LNCAP (cell line): ENCODE measurements at regions not wholly inside any gene's neighbourhood (a gene's known extent, or its start where the extent isn't known, plus 50 kb on each side); places are given as distances from the start of the nearest gene placed in this dataset.

Experiments used
- TF ChIP-seq, protein P1 (sequence below): fragments of 450-650 bp; IDR thresholded peaks from 2 replicates; pipeline ENCODE4 v1.5.1; 2017; ENCODE audit warnings: mild to moderate bottlenecking

GRCh38 chr11:36877149-36877548 is 279.1 kb upstream of the RAG2 start:
- TF ChIP-seq, protein P1, sequence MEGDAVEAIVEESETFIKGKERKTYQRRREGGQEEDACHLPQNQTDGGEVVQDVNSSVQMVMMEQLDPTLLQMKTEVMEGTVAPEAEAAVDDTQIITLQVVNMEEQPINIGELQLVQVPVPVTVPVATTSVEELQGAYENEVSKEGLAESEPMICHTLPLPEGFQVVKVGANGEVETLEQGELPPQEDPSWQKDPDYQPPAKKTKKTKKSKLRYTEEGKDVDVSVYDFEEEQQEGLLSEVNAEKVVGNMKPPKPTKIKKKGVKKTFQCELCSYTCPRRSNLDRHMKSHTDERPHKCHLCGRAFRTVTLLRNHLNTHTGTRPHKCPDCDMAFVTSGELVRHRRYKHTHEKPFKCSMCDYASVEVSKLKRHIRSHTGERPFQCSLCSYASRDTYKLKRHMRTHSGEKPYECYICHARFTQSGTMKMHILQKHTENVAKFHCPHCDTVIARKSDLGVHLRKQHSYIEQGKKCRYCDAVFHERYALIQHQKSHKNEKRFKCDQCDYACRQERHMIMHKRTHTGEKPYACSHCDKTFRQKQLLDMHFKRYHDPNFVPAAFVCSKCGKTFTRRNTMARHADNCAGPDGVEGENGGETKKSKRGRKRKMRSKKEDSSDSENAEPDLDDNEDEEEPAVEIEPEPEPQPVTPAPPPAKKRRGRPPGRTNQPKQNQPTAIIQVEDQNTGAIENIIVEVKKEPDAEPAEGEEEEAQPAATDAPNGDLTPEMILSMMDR, result no peak

DNA sequence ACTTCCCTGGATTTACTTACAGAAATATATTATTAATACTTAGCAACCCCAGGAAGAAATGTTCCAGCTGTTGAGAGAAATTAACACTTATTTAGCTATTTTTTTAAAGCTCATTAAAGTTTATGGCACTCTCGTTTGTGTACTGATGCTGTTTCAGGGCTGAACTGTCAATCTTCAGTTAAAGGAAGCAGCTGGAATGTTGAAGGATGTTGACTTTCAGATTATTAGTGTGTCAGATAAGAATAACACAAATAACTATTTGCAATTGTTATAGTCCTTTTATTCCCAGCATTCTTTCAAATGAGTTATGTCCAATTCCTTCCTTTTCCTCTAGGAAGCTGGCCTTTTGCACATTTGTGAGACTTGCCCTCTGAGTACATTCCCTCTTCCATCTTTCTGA is 278.2 kb upstream of the RAG2 start:
- TF ChIP-seq, protein P1, result no peak

GRCh38 chr11:36874291-36874690 is 276.3 kb upstream of the RAG2 start:
- TF ChIP-seq, protein P1, result no peak

- TF ChIP-seq, protein P1, result no peak
These were observed 272.3 kb upstream of the RAG2 start for GRCh38 chr11:36870361-36870760.

DNA sequence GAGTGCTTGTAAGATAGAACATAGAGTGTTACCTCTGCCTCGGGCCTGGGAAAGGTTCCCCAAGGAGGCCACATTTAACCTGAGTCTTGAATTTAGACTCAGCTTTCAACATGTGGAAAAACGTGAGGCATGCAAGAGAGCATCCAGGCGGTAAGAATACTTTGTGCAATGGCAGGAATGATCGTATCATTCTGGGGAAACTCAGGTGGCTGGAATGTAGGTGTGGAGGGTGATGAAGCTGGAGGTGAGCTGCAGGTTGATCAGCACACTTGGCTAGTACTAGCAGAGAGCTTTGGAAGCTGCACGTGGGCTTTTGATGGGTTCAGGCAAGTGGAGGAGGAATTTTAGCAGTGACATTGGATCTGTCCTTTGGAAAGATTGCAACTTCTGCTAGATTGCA is 270.3 kb upstream of the RAG2 start:
- TF ChIP-seq, protein P1, result no peak

- TF ChIP-seq, protein P1, result no peak
These were observed 267.8 kb upstream of the RAG2 start for GRCh38 chr11:36865846-36866245.

DNA sequence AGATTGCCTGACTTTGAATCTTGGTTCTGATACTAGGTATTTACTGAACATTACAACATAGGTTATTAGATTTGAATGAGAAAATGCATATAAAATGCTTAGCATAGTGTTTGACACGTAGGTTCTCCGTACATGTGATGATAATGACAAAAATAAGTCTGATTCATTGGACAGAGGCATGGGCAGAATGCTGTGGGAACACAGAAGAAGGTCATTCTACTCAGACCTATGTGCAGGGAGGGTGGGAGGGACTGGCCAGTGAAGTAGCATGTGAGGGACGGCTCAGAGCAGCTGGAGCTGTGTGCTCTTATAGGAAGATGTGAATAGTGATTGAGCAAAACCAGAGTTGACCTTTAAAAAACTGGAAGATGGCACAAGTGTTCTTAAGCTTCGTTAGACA is 256.8 kb upstream of the RAG2 start:
- TF ChIP-seq, protein P1, result no peak

- TF ChIP-seq, protein P1, result no peak
These were observed 250.6 kb upstream of the RAG2 start for GRCh38 chr11:36848660-36849059.
